IMR-90 (cell line): ENCODE measurements at regions not wholly inside any gene's neighbourhood (a gene's known extent, or its start where the extent isn't known, plus 50 kb on each side); places are given as distances from the start of the nearest gene placed in this dataset.

Experiments
- ATAC-seq: fragments of 200-7000 bp; cut with Tn5 transposase; 2 replicates; pipeline ENCODE4 v1.9.1; 2020; ENCODE audit warnings: low read depth, mild to moderate bottlenecking, moderate library complexity
- BruUV-seq: library from RNA; stranded (reverse); fragments of 400-500 nt; replicated peaks from 2 replicates; lab custom pipeline; 2021; lab: Mats Ljungman, UMichigan
- CTCF ChIA-PET: fragments of 300-600 bp; formaldehyde crosslinking; extraction: SDS; loops from one replicate; lab custom pipeline; 2021; ENCODE audit warnings: antibody characterized with exemption; lab: Yijun Ruan, JAX
- POLR2A ChIA-PET: fragments of 300-600 bp; sonication (Branson Sonifier 250); formaldehyde crosslinking; loops from one replicate; lab custom pipeline; 2022; ENCODE audit warnings: antibody characterized with exemption; ENCODE audit not compliant: unreplicated experiment; lab: Charles Lee
- DNase-seq: peaks from one replicate; pipeline ENCODE4 v3.0.0; 2013
- H2AFZ ChIP-seq: replicated peaks from 2 replicates; pipeline ENCODE3; 2013; ENCODE audit warnings: low read length, mild to moderate bottlenecking; ENCODE audit not compliant: poor library complexity
- H2AK5ac ChIP-seq: 2 replicates; pipeline ENCODE4 v1.6.1; 2013; ENCODE audit warnings: low read depth, low read length, inconsistent platforms
- H2AK9ac ChIP-seq: replicated peaks from 2 replicates; pipeline ENCODE3; 2013; ENCODE audit warnings: mild to moderate bottlenecking, low read depth, low read length, moderate library complexity; ENCODE audit not compliant: poor library complexity
- H2BK120ac ChIP-seq: 2 replicates; pipeline ENCODE4 v1.6.1; 2013; ENCODE audit warnings: low read depth, low read length, inconsistent platforms
- H2BK15ac ChIP-seq: 3 replicates; pipeline ENCODE4 v1.6.1; 2013; ENCODE audit warnings: low read depth, low read length, inconsistent platforms
- H2BK20ac ChIP-seq: 2 replicates; pipeline ENCODE4 v1.6.1; 2013; ENCODE audit warnings: low read depth, mild to moderate bottlenecking, inconsistent platforms, low read length, moderate library complexity
- H2BK5ac ChIP-seq: 2 replicates; pipeline ENCODE4 v1.6.1; 2013; ENCODE audit warnings: mild to moderate bottlenecking, low read depth, low read length, inconsistent platforms; ENCODE audit not compliant: poor library complexity, severe bottlenecking
- H3K14ac ChIP-seq: replicated peaks from 2 replicates; pipeline ENCODE4 v1.6.1; 2013; ENCODE audit warnings: low read depth, low read length, inconsistent platforms
- H3K18ac ChIP-seq: 2 replicates; pipeline ENCODE4 v1.6.1; 2013; ENCODE audit warnings: low read depth, low read length, control low read depth
- H3K23ac ChIP-seq: 2 replicates; pipeline ENCODE4 v1.6.1; 2013; ENCODE audit warnings: low read depth, low read length, inconsistent platforms
- H3K27ac ChIP-seq: 2 replicates; pipeline ENCODE4 v1.5.1; 2013; ENCODE audit warnings: mild to moderate bottlenecking, control low read depth, low read length; ENCODE audit not compliant: insufficient read depth
- H3K27me3 ChIP-seq: 2 replicates; pipeline ENCODE4 v1.6.1; 2013; ENCODE audit warnings: low read length; ENCODE audit not compliant: control insufficient read depth, insufficient read depth
- H3K36me3 ChIP-seq: 2 replicates; pipeline ENCODE4 v1.6.1; 2013; ENCODE audit warnings: low read length, mixed read lengths; ENCODE audit not compliant: control insufficient read depth, insufficient read depth
- H3K4ac ChIP-seq: 2 replicates; pipeline ENCODE4 v1.6.1; 2013; ENCODE audit warnings: low read depth, low read length, inconsistent platforms
- H3K4me1 ChIP-seq: 2 replicates; pipeline ENCODE4 v1.6.1; 2013; ENCODE audit warnings: low read length, mixed read lengths; ENCODE audit not compliant: control insufficient read depth, insufficient read depth
- H3K4me2 ChIP-seq: 2 replicates; pipeline ENCODE4 v1.6.1; 2013; ENCODE audit warnings: low read depth, mild to moderate bottlenecking, control low read depth, low read length, moderate library complexity
- H3K4me3 ChIP-seq: 2 replicates; pipeline ENCODE4 v1.5.1; 2013; ENCODE audit warnings: low read depth, mild to moderate bottlenecking, control low read depth, low read length, moderate library complexity; ENCODE audit not compliant: insufficient read depth
- H3K56ac ChIP-seq: 2 replicates; pipeline ENCODE4 v1.6.1; 2013; ENCODE audit warnings: low read length, inconsistent platforms; ENCODE audit not compliant: insufficient read depth; ENCODE audit errors: extremely low read depth
- H3K79me1 ChIP-seq, 2 experiments: 2 replicates each; pipeline ENCODE4 v1.6.1; 2013; ENCODE audit warnings: low read length in 2 of 2, inconsistent platforms in 1 of 2, low read depth in 1 of 2
- H3K9ac ChIP-seq: 2 replicates; pipeline ENCODE4 v1.6.1; 2013; ENCODE audit warnings: low read depth, low read length, control low read depth
- H3K9me1 ChIP-seq: 2 replicates; pipeline ENCODE4 v1.6.1; 2013; ENCODE audit warnings: low read length, inconsistent platforms; ENCODE audit not compliant: insufficient read depth
- H3K9me3 ChIP-seq: 2 replicates; pipeline ENCODE4 v1.6.1; 2013; ENCODE audit warnings: low read length; ENCODE audit not compliant: control insufficient read depth, insufficient read depth
- H4K20me1 ChIP-seq: 2 replicates; pipeline ENCODE4 v1.6.1; 2013; ENCODE audit warnings: low read length, inconsistent platforms; ENCODE audit not compliant: insufficient read depth
- H4K5ac ChIP-seq: 2 replicates; pipeline ENCODE4 v1.6.1; 2013; ENCODE audit warnings: mild to moderate bottlenecking, low read depth, low read length, control low read depth
- H4K8ac ChIP-seq, 2 experiments: 2 replicates each; pipeline ENCODE4 v1.6.1; 2013; ENCODE audit warnings: low read depth in 2 of 2, low read length in 2 of 2, control low read depth in 1 of 2, inconsistent platforms in 1 of 2
- H4K91ac ChIP-seq: 2 replicates; pipeline ENCODE4 v1.6.1; 2013; ENCODE audit warnings: low read depth, low read length, inconsistent platforms; ENCODE audit not compliant: insufficient read depth
- BHLHE40 ChIP-seq: fragments of 150-350 bp; IDR thresholded peaks from 2 replicates; pipeline ENCODE4 v1.6.1; 2016; ENCODE audit warnings: mild to moderate bottlenecking, low read depth, low read length
- ELK1 ChIP-seq: fragments of 150-350 bp; IDR thresholded peaks from 2 replicates; pipeline ENCODE4 v1.6.1; 2016; ENCODE audit warnings: low read depth, mild to moderate bottlenecking, low read length, moderate library complexity, borderline replicate concordance
- FOS ChIP-seq: fragments of 150-350 bp; IDR thresholded peaks from 2 replicates; pipeline ENCODE4 v1.6.1; 2016; ENCODE audit warnings: low read depth, low read length
- MAFK ChIP-seq: IDR thresholded peaks from 2 replicates; pipeline ENCODE4 v1.6.1; 2012; ENCODE audit warnings: low read depth, low read length, improper control_type of control experiment
- MXI1 ChIP-seq: IDR thresholded peaks from 2 replicates; pipeline ENCODE4 v1.6.1; 2012; ENCODE audit warnings: low read depth, mild to moderate bottlenecking, low read length, moderate library complexity, borderline replicate concordance
- NFE2L2 ChIP-seq: fragments of 150-350 bp; IDR thresholded peaks from 2 replicates; pipeline ENCODE4 v1.6.1; 2016; ENCODE audit warnings: low read depth, mild to moderate bottlenecking, low read length
- POLR2A ChIP-seq: IDR thresholded peaks from 2 replicates; pipeline ENCODE4 v1.6.1; 2012; ENCODE audit warnings: mild to moderate bottlenecking, low read depth, low read length
- RAD21 ChIP-seq: IDR thresholded peaks from 2 replicates; pipeline ENCODE4 v1.6.1; 2012; ENCODE audit warnings: low read length, improper control_type of control experiment
- RCOR1 ChIP-seq: IDR thresholded peaks from 2 replicates; pipeline ENCODE4 v1.6.1; 2012; ENCODE audit warnings: mild to moderate bottlenecking, low read length, improper control_type of control experiment; ENCODE audit not compliant: insufficient replicate concordance
- RFX5 ChIP-seq: IDR thresholded peaks from 2 replicates; pipeline ENCODE4 v1.8.0; 2012; ENCODE audit warnings: low read depth, mild to moderate bottlenecking, low read length, moderate library complexity
- SMC3 ChIP-seq: fragments of 150-350 bp; IDR thresholded peaks from 2 replicates; pipeline ENCODE4 v1.6.1; 2016; ENCODE audit warnings: low read depth, mild to moderate bottlenecking, antibody characterized with exemption, low read length, moderate library complexity
- dilution Hi-C: fragments of 300-500 bp; cut with HindIII; formaldehyde crosslinking; loops from one replicate; pipeline ENCODE4 v1.14.3; 2018; ENCODE audit warnings: low sequenced_read_pairs; ENCODE audit not compliant: unreplicated experiment
- in situ Hi-C: fragments of 300-500 bp; cut with MboI; formaldehyde crosslinking; loops from 3 replicates; pipeline ENCODE4 v1.14.3; 2019; ENCODE audit warnings: low sequenced_read_pairs, inconsistent platforms, mixed read lengths
- intact Hi-C: fragments of 100-400 bp; cut with micrococcal nuclease; formaldehyde crosslinking; loops from 2 replicates; pipeline ENCODE4 v1.10.0; 2022

DNA sequence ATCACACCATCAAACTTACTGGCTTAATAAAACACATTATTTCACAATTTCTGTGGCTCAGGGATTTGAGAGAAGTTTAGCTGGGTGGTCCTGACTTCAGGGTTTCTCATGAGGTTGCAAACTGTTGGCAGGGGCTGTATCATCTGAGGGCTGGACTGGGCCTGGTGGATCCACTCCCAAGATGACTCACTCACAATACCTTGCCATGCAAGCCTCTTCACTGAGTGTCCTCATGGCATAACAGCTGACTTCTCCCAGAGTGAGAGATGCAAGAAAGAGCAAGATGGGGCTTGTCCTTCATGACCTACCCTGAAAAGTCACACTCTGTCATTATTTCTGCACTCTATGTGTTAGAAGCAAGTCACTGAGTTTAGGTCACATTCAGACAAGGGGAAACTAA lies 73.8 kb downstream of the AQP4 start:
- Histone ChIP-seq H3K27me3 (no peaks in the 10 kb centered on the region), H2AK5ac (no peak overlapping the region), H3K9me1 (no peaks in the 10 kb centered on the region), H4K20me1 (no peaks in the 10 kb centered on the region), H3K4me3 (no peak overlapping the region), H3K27ac (no peak overlapping the region), H3K36me3 (no peaks in the 10 kb centered on the region), H3K23ac (no peak overlapping the region), H3K14ac (no peak overlapping the region), H2AK9ac (no peak overlapping the region), H2BK20ac (no peak overlapping the region), H3K9ac (no peak overlapping the region), H4K91ac (no peak overlapping the region), H2BK120ac (no peak overlapping the region), H4K8ac (no peak overlapping the region), H2BK5ac (no peak overlapping the region), H3K56ac (no peak overlapping the region), H2AFZ (no peak overlapping the region), H3K4me2 (no peak overlapping the region), H3K4ac (no peak overlapping the region), H3K18ac (no peak overlapping the region), H3K4me1 (no peaks in the 10 kb centered on the region), H2BK15ac (no peak overlapping the region), H3K79me1 (no peaks in the 10 kb centered on the region), H3K9me3 (no peaks in the 10 kb centered on the region; the same call in 1 of the 2 replicates), H4K5ac (no peak overlapping the region)
- ATAC-seq, result no peak
- POLR2A ChIA-PET, result no interaction called here
- DNase-seq, result no peak
- no TSS peak for BruUV-seq
- intact Hi-C loops, result no loop called here
- in situ Hi-C loops, result no loop called here
- TF ChIP-seq MAFK, result no peak
- TF ChIP-seq BHLHE40, result no peak
- TF ChIP-seq RCOR1, result no peak
- TF ChIP-seq SMC3, result no peak
- no peak for TF ChIP-seq FOS
- TF ChIP-seq RAD21, result no peak
- no peak for TF ChIP-seq POLR2A
- no peak for TF ChIP-seq MXI1
- no peak for TF ChIP-seq NFE2L2
- no peak for TF ChIP-seq ELK1
- no peak for TF ChIP-seq RFX5
- dilution Hi-C loops, result no loop called here
- CTCF ChIA-PET, result no interaction called here
